ENCODE measurements at regions not wholly inside any gene's neighbourhood (a gene's known extent, or its start where the extent isn't known, plus 50 kb on each side); places are given as distances from the start of the nearest gene placed in this dataset.
A peak's percentile ranks its signal among the peaks of the same experiment; 100 is the strongest.

- Mint-ChIP-seq H3K36me3 (ENCODE audit: low read depth) (no peaks in the 10 kb centered on the region), H3K4me1 (ENCODE audit: low read depth) (peaks cover 9% of the 10 kb centered on the region), H3K9me3 (ENCODE audit: low read depth) (no peaks in the 10 kb centered on the region), H3K4me3 (ENCODE audit: unreplicated experiment) (peak overlapping the region; percentile 80), H3K27me3 (ENCODE audit: low read depth) (peaks cover 64% of the 10 kb centered on the region), H3K27ac (ENCODE audit: unreplicated experiment) (no peak overlapping the region)
- no peak for TF ChIP-seq CTCF (IDR thresholded peaks at IDR 0.05)
- DNase-seq (ENCODE audit: low spot score) = no peak
Observed at GRCh38 chr11:123357353-123357989, 72.6 kb upstream of the GRAMD1B start.

- no peak for DNase-seq (ENCODE audit: low spot score)
- peaks cover 9% of the 10 kb centered on the region for H3K4me1 Mint-ChIP-seq (ENCODE audit: low read depth)
- no peak overlapping the region for H3K27ac Mint-ChIP-seq (ENCODE audit: unreplicated experiment)
- H3K36me3 Mint-ChIP-seq (ENCODE audit: low read depth) = no peaks in the 10 kb centered on the region
- H3K27me3 Mint-ChIP-seq (ENCODE audit: low read depth) = peaks cover 59% of the 10 kb centered on the region
- H3K9me3 Mint-ChIP-seq (ENCODE audit: low read depth) = no peaks in the 10 kb centered on the region
- H3K4me3 Mint-ChIP-seq (ENCODE audit: unreplicated experiment) = no peak overlapping the region
- no peak for TF ChIP-seq CTCF (IDR thresholded peaks at IDR 0.05)
Observed at GRCh38 chr11:123356539-123356938, 73.5 kb upstream of the GRAMD1B start.

- no peak overlapping the region for H3K27ac Mint-ChIP-seq (ENCODE audit: unreplicated experiment)
- H3K4me1 Mint-ChIP-seq (ENCODE audit: low read depth) = peaks cover 9% of the 10 kb centered on the region
- no peak overlapping the region for H3K4me3 Mint-ChIP-seq (ENCODE audit: unreplicated experiment)
- DNase-seq (ENCODE audit: low spot score) = no peak
- H3K27me3 Mint-ChIP-seq (ENCODE audit: low read depth) = peaks cover 43% of the 10 kb centered on the region
- TF ChIP-seq CTCF (IDR thresholded peaks at IDR 0.05) = no peak
- no peaks in the 10 kb centered on the region for H3K36me3 Mint-ChIP-seq (ENCODE audit: low read depth)
- H3K9me3 Mint-ChIP-seq (ENCODE audit: low read depth) = no peaks in the 10 kb centered on the region
Observed at GRCh38 chr11:123354371-123354975, 75.6 kb upstream of the GRAMD1B start.

GRCh38 chr11:123351375-123351774 lies 78.7 kb upstream of the GRAMD1B start:
- DNase-seq (ENCODE audit: low spot score) = no peak
- Mint-ChIP-seq H3K36me3 (ENCODE audit: low read depth) (no peaks in the 10 kb centered on the region), H3K27ac (ENCODE audit: unreplicated experiment) (no peak overlapping the region), H3K4me1 (ENCODE audit: low read depth) (no peaks in the 10 kb centered on the region), H3K4me3 (ENCODE audit: unreplicated experiment) (no peak overlapping the region), H3K9me3 (ENCODE audit: low read depth) (no peaks in the 10 kb centered on the region), H3K27me3 (ENCODE audit: low read depth) (peaks cover 35% of the 10 kb centered on the region)
- no peak for TF ChIP-seq CTCF (IDR thresholded peaks at IDR 0.05)

GRCh38 chr11:123349382-123349781 lies 80.7 kb upstream of the GRAMD1B start:
- H3K27me3 Mint-ChIP-seq (ENCODE audit: low read depth) = peaks cover 34% of the 10 kb centered on the region
- no peak overlapping the region for H3K4me3 Mint-ChIP-seq (ENCODE audit: unreplicated experiment)
- no peak overlapping the region for H3K27ac Mint-ChIP-seq (ENCODE audit: unreplicated experiment)

More at GRCh38 chr11:123349382-123349781, 80.7 kb upstream of the GRAMD1B start:
- no peaks in the 10 kb centered on the region for H3K9me3 Mint-ChIP-seq (ENCODE audit: low read depth)
- H3K36me3 Mint-ChIP-seq (ENCODE audit: low read depth) = no peaks in the 10 kb centered on the region
- DNase-seq (ENCODE audit: low spot score) = no peak
- TF ChIP-seq CTCF (IDR thresholded peaks at IDR 0.05) = no peak
- no peaks in the 10 kb centered on the region for H3K4me1 Mint-ChIP-seq (ENCODE audit: low read depth)
